Amygdala (tissue), 56 donors: ENCODE measurements at regions not wholly inside any gene's neighbourhood (a gene's known extent, or its start where the extent isn't known, plus 50 kb on each side); places are given as distances from the start of the nearest gene placed in this dataset.
"Not testable (repeated sequence)": the region's sequence is repeated elsewhere in the genome, so short reads cannot be mapped to it uniquely, and the experiment has no call there.

Experiments used
- DNase-seq, 56 donors: peaks; one replicate each; lab custom pipeline; 2025; lab: John Stamatoyannopoulos, UW

- DNase-seq, result no peak
Measured at GRCh38 chr2:195471807-195472206, 185.2 kb upstream of the SLC39A10 start.

GRCh38 chr2:195471163-195471562, 185.9 kb upstream of the SLC39A10 start:
- DNase-seq, result no peak

GRCh38 chr2:195470622-195471021, 186.4 kb upstream of the SLC39A10 start:
- no peak for DNase-seq

GRCh38 chr2:195468771-195469170, 188.3 kb upstream of the SLC39A10 start:
- DNase-seq, result no peak

GRCh38 chr2:195466427-195466826, 190.6 kb upstream of the SLC39A10 start:
- DNase-seq, result no peak

- no peak for DNase-seq
Measured at GRCh38 chr2:195461010-195461409, 196.0 kb upstream of the SLC39A10 start.

GRCh38 chr2:195458936-195459335, 198.1 kb upstream of the SLC39A10 start:
- DNase-seq, result no peak

- no peak for DNase-seq
Measured at GRCh38 chr2:195457873-195458272, 199.2 kb upstream of the SLC39A10 start.

GRCh38 chr2:195456771-195457170, 200.3 kb upstream of the SLC39A10 start:
- no peak for DNase-seq

GRCh38 chr2:195451160-195451559, 205.9 kb upstream of the SLC39A10 start:
- no peak for DNase-seq

- no peak for DNase-seq
Measured at GRCh38 chr2:195450552-195451113, 206.4 kb upstream of the SLC39A10 start.

- DNase-seq, result no peak
Measured at GRCh38 chr2:195447323-195447975, 209.6 kb upstream of the SLC39A10 start.

- no peak for DNase-seq
Measured at GRCh38 chr2:195445639-195446038, 211.4 kb upstream of the SLC39A10 start.

- DNase-seq, result no peak
Measured at GRCh38 chr2:195443926-195444325, 213.1 kb upstream of the SLC39A10 start.

GRCh38 chr2:195442458-195443175, 214.4 kb upstream of the SLC39A10 start:
- DNase-seq, result no peak

- no peak for DNase-seq
Measured at GRCh38 chr2:195438692-195439091, 218.3 kb upstream of the SLC39A10 start.

- DNase-seq, result no peak
Measured at GRCh38 chr2:195437521-195437920, 219.5 kb upstream of the SLC39A10 start.

GRCh38 chr2:195434346-195434745, 222.7 kb upstream of the SLC39A10 start:
- DNase-seq, result no peak

GRCh38 chr2:195433729-195434128, 223.3 kb upstream of the SLC39A10 start:
- DNase-seq, result not testable (repeated sequence)

GRCh38 chr2:195428673-195429072, 228.4 kb upstream of the SLC39A10 start:
- no peak for DNase-seq

- DNase-seq, result no peak
Measured at GRCh38 chr2:195425328-195425727, 231.7 kb upstream of the SLC39A10 start.

GRCh38 chr2:195419033-195419432, 238.0 kb upstream of the SLC39A10 start:
- DNase-seq, result no peak
